ENCODE measurements at regions not wholly inside any gene's neighbourhood (a gene's known extent, or its start where the extent isn't known, plus 50 kb on each side); places are given as distances from the start of the nearest gene placed in this dataset.
A peak's percentile ranks its signal among the peaks of the same experiment; 100 is the strongest.
"Not testable (repeated sequence)": the region's sequence is repeated elsewhere in the genome, so short reads cannot be mapped to it uniquely, and the experiment has no call there.

GRCh38 chr1:101373570-101373969 is 136.8 kb downstream of the S1PR1 start:
- Mint-ChIP-seq H3K36me3 (ENCODE audit: unreplicated experiment) (peaks cover 6% of the 10 kb centered on the region), H3K27ac (ENCODE audit: unreplicated experiment) (no peak overlapping the region), H3K9me3 (ENCODE audit: unreplicated experiment) (peaks cover 4% of the 10 kb centered on the region), H3K27me3 (ENCODE audit: unreplicated experiment) (no peaks in the 10 kb centered on the region), H3K4me3 (ENCODE audit: unreplicated experiment) (no peak overlapping the region), H3K4me1 (ENCODE audit: low read depth, unreplicated experiment) (peaks cover 16% of the 10 kb centered on the region)
- no peak for TF ChIP-seq CTCF (IDR thresholded peaks at IDR 0.05; ENCODE audit: partially characterized antibody, unreplicated experiment)
- no peak for DNase-seq

- H3K27me3 Mint-ChIP-seq (ENCODE audit: unreplicated experiment); H3K9me3 Mint-ChIP-seq (ENCODE audit: unreplicated experiment): not testable (repeated sequence)
Measured at GRCh38 chr1:101375448-101375847, 138.6 kb downstream of the S1PR1 start.

GRCh38 chr1:101376121-101377083 is 139.6 kb downstream of the S1PR1 start:
- peaks cover 12% of the 10 kb centered on the region for H3K4me1 Mint-ChIP-seq (ENCODE audit: low read depth, unreplicated experiment)
- H3K27ac Mint-ChIP-seq (ENCODE audit: unreplicated experiment), result peak overlapping the region; percentile 16
- peaks cover 6% of the 10 kb centered on the region for H3K36me3 Mint-ChIP-seq (ENCODE audit: unreplicated experiment)
- H3K9me3 Mint-ChIP-seq (ENCODE audit: unreplicated experiment), result peaks cover 6% of the 10 kb centered on the region
- no peak for TF ChIP-seq CTCF (IDR thresholded peaks at IDR 0.05; ENCODE audit: partially characterized antibody, unreplicated experiment)
- no peak overlapping the region for H3K4me3 Mint-ChIP-seq (ENCODE audit: unreplicated experiment)
- DNase-seq, result no peak
- no peaks in the 10 kb centered on the region for H3K27me3 Mint-ChIP-seq (ENCODE audit: unreplicated experiment)

More at GRCh38 chr1:101375448-101375847, 138.6 kb downstream of the S1PR1 start:
- H3K36me3 Mint-ChIP-seq (ENCODE audit: unreplicated experiment); DNase-seq; H3K4me3 Mint-ChIP-seq (ENCODE audit: unreplicated experiment); H3K27ac Mint-ChIP-seq (ENCODE audit: unreplicated experiment): not testable (repeated sequence)
- peaks cover 13% of the 10 kb centered on the region for H3K4me1 Mint-ChIP-seq (ENCODE audit: low read depth, unreplicated experiment)

GRCh38 chr1:101377084-101377835 is 140.4 kb downstream of the S1PR1 start:
- no peak overlapping the region for H3K27ac Mint-ChIP-seq (ENCODE audit: unreplicated experiment)
- peaks cover 16% of the 10 kb centered on the region for H3K4me1 Mint-ChIP-seq (ENCODE audit: low read depth, unreplicated experiment)
- H3K27me3 Mint-ChIP-seq (ENCODE audit: unreplicated experiment), result no peaks in the 10 kb centered on the region
- no peak for TF ChIP-seq CTCF (IDR thresholded peaks at IDR 0.05; ENCODE audit: partially characterized antibody, unreplicated experiment)
- no peak overlapping the region for H3K4me3 Mint-ChIP-seq (ENCODE audit: unreplicated experiment)
- no peak for DNase-seq
- peaks cover 6% of the 10 kb centered on the region for H3K9me3 Mint-ChIP-seq (ENCODE audit: unreplicated experiment)
- H3K36me3 Mint-ChIP-seq (ENCODE audit: unreplicated experiment), result peaks cover 6% of the 10 kb centered on the region

- Mint-ChIP-seq H3K27ac (ENCODE audit: unreplicated experiment) (no peak overlapping the region), H3K9me3 (ENCODE audit: unreplicated experiment) (peaks cover 6% of the 10 kb centered on the region), H3K4me3 (ENCODE audit: unreplicated experiment) (no peak overlapping the region), H3K4me1 (ENCODE audit: low read depth, unreplicated experiment) (peaks cover 22% of the 10 kb centered on the region), H3K27me3 (ENCODE audit: unreplicated experiment) (no peaks in the 10 kb centered on the region), H3K36me3 (ENCODE audit: unreplicated experiment) (no peaks in the 10 kb centered on the region)
- no peak for DNase-seq
- TF ChIP-seq CTCF (IDR thresholded peaks at IDR 0.05; ENCODE audit: partially characterized antibody, unreplicated experiment), result no peak
Measured at GRCh38 chr1:101379037-101379436, 142.2 kb downstream of the S1PR1 start.

Measured in glutamatergic neuron (in vitro differentiated cells).